ENCODE measurements at regions not wholly inside any gene's neighbourhood (a gene's known extent, or its start where the extent isn't known, plus 50 kb on each side); places are given as distances from the start of the nearest gene placed in this dataset.

- TF ChIP-seq CTCF (optimal IDR thresholded peaks at IDR 0.05 in 1 of 3, IDR thresholded peaks at IDR 0.05 in 1 of 3, conservative IDR thresholded peaks at IDR 0.05 in 1 of 3; ENCODE audit: extremely low read depth in 1 of 3, insufficient read depth in 2 of 3, low read length in 3 of 3) (no peak), EZH2 (IDR thresholded peaks at IDR 0.05; ENCODE audit: low read length) (no peak)
Observed at GRCh38 chr12:14193639-14194038, 171.8 kb upstream of the ATF7IP start.
